Astrocyte (in vitro differentiated cells and primary cell): ENCODE measurements at regions not wholly inside any gene's neighbourhood (a gene's known extent, or its start where the extent isn't known, plus 50 kb on each side); places are given as distances from the start of the nearest gene placed in this dataset.

Experiments used
- EZH2 ChIP-seq: IDR thresholded peaks from 2 replicates; pipeline ENCODE4 v1.6.1; 2012; ENCODE audit warnings: mild to moderate bottlenecking, low read length, inconsistent platforms; ENCODE audit not compliant: insufficient read depth
- TF ChIP-seq, protein P1 (sequence below): IDR thresholded peaks from 2 replicates; pipeline ENCODE4 v1.5.1; 2011; ENCODE audit warnings: low read depth, mild to moderate bottlenecking, inconsistent platforms, low read length, moderate library complexity; ENCODE audit not compliant: insufficient read depth

DNA sequence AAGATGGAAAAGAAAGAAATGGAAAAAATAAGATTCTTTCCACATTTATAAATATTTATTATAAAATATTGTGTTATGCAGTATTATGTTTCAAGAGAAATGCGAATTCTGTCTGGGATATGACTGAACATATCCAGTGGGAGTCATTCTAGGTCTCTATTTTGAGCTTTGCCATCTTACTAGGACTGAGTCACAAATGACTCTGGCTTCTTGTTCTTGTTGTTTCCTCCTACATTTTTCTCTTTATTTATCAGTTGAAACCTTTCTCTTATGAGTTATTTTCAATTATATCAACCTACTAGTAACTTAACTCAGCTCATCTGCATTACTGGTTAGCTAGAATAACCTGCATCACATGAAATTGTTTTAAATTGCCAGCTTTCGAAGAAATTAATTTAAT is 1247.3 kb downstream of the SLITRK1 start:
- TF ChIP-seq, protein P1, sequence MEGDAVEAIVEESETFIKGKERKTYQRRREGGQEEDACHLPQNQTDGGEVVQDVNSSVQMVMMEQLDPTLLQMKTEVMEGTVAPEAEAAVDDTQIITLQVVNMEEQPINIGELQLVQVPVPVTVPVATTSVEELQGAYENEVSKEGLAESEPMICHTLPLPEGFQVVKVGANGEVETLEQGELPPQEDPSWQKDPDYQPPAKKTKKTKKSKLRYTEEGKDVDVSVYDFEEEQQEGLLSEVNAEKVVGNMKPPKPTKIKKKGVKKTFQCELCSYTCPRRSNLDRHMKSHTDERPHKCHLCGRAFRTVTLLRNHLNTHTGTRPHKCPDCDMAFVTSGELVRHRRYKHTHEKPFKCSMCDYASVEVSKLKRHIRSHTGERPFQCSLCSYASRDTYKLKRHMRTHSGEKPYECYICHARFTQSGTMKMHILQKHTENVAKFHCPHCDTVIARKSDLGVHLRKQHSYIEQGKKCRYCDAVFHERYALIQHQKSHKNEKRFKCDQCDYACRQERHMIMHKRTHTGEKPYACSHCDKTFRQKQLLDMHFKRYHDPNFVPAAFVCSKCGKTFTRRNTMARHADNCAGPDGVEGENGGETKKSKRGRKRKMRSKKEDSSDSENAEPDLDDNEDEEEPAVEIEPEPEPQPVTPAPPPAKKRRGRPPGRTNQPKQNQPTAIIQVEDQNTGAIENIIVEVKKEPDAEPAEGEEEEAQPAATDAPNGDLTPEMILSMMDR = no peak
- no peak for TF ChIP-seq EZH2
